GM13976 (cell line): ENCODE measurements at regions not wholly inside any gene's neighbourhood (a gene's known extent, or its start where the extent isn't known, plus 50 kb on each side); places are given as distances from the start of the nearest gene placed in this dataset.
"Not testable (repeated sequence)": the region's sequence is repeated elsewhere in the genome, so short reads cannot be mapped to it uniquely, and the experiment has no call there.

Experiments
- DNase-seq: peaks from one replicate; pipeline ENCODE4 v3.0.0; 2012; ENCODE audit warnings: low spot score
- CTCF ChIP-seq: IDR thresholded peaks from 2 replicates; pipeline ENCODE4 v1.5.1; 2012; ENCODE audit warnings: borderline replicate concordance, mild to moderate bottlenecking; ENCODE audit not compliant: insufficient read depth; ENCODE audit errors: extremely low read depth, missing control alignments, control extremely low read depth
- in situ Hi-C: fragments of 300-500 bp; cut with MboI; formaldehyde crosslinking; loops from one replicate; pipeline ENCODE4 v1.12.0; 2022; ENCODE audit warnings: low sequenced_read_pairs, mixed read lengths, inconsistent platforms; ENCODE audit not compliant: unreplicated experiment

- in situ Hi-C loops, result no loop called here
- DNase-seq, result no peak
- no peak for TF ChIP-seq CTCF
Measured at GRCh38 chr11:88061111-88061510, 114.1 kb downstream of the RAB38 start.

GRCh38 chr11:88059326-88059725 is 115.9 kb downstream of the RAB38 start:
- TF ChIP-seq CTCF, result no peak
- in situ Hi-C loops, result no loop called here
- no peak for DNase-seq

- no peak for DNase-seq
- in situ Hi-C loops, result no loop called here
- no peak for TF ChIP-seq CTCF
Measured at GRCh38 chr11:88051396-88051795, 123.8 kb downstream of the RAB38 start.

- no peak for TF ChIP-seq CTCF
- DNase-seq, result no peak
- in situ Hi-C loops, result no loop called here
Measured at GRCh38 chr11:88050247-88050646, 125.0 kb downstream of the RAB38 start.

GRCh38 chr11:88045288-88045687 is 130.0 kb downstream of the RAB38 start:
- in situ Hi-C loops, DNase-seq: not testable (repeated sequence)

- DNase-seq, in situ Hi-C loops: not testable (repeated sequence)
Measured at GRCh38 chr11:88044658-88045057, 130.6 kb downstream of the RAB38 start.

- TF ChIP-seq CTCF, result no peak
- in situ Hi-C loops, result no loop called here
- DNase-seq, result no peak
Measured at GRCh38 chr11:88043149-88043548, 132.1 kb downstream of the RAB38 start.

GRCh38 chr11:88042647-88043046 is 132.6 kb downstream of the RAB38 start:
- TF ChIP-seq CTCF, result no peak
- DNase-seq, result no peak
- in situ Hi-C loops, result no loop called here
